Psoas muscle (tissue), 7 donors: ENCODE measurements at regions not wholly inside any gene's neighbourhood (a gene's known extent, or its start where the extent isn't known, plus 50 kb on each side); places are given as distances from the start of the nearest gene placed in this dataset.

Source experiments
- ATAC-seq, 4 donors: fragments of 200-7000 bp; cut with Tn5 transposase; one replicate each; pipeline ENCODE4 v1.9.1; 2020; ENCODE audit warnings: moderate library complexity in 3 of 4, mild to moderate bottlenecking in 2 of 4
- DNase-seq, 2 donors: peaks; one replicate each; pipeline ENCODE4 v3.0.0-alpha.2; 2020
- H3K27ac ChIP-seq: fragments of 200-600 bp; one replicate; pipeline ENCODE4 v1.8.0; 2022
- H3K27me3 ChIP-seq, 3 donors: fragments of 200-600 bp in 1 of 3; one replicate each; pipeline versions ENCODE4 v1.6.1 to v1.8.0; 2013 to 2022; ENCODE audit warnings: low read length in 2 of 3, mild to moderate bottlenecking in 2 of 3, moderate library complexity in 1 of 3; ENCODE audit not compliant: insufficient read depth in 3 of 3
- H3K36me3 ChIP-seq, 2 donors: fragments of 200-600 bp in 1 of 2; one replicate each; pipeline versions ENCODE4 v1.6.1 to v1.8.0; 2013 to 2022; ENCODE audit warnings: low read depth in 1 of 2, mild to moderate bottlenecking in 1 of 2, moderate library complexity in 1 of 2; ENCODE audit not compliant: insufficient read depth in 1 of 2
- H3K4me1 ChIP-seq: fragments of 200-600 bp; one replicate; pipeline ENCODE4 v1.8.0; 2022
- H3K4me3 ChIP-seq: fragments of 200-600 bp; one replicate; pipeline ENCODE4 v1.8.0; 2022; ENCODE audit warnings: mild to moderate bottlenecking
- H3K9me3 ChIP-seq: fragments of 200-600 bp; one replicate; pipeline ENCODE4 v1.8.0; 2022
- WGBS, 3 donors: extraction: QIAGEN DNeasy Blood & Tissue Kit; methylation state at CpG; one replicate each; pipeline versions ENCODE4 v1.1.6 to v1.1.7; 2013; 5-methylcytosine and 5-hydroxymethylcytosine counted together
- intact Hi-C, 2 donors: fragments of 100-400 bp; cut with DNase I; formaldehyde crosslinking; loops; one replicate each; pipeline versions ENCODE4 v1.11.0 to v1.14.2; 2022
- TF ChIP-seq, protein P1 (sequence below): fragments of 200-600 bp; IDR thresholded peaks from one replicate; pipeline ENCODE4 v1.8.0; 2022; ENCODE audit warnings: antibody characterized with exemption
- donor health status: healthy with polysubstance abuse.
- donor health status: DM: no; HTN: no; CAD: no; lungs with moderate emphysema.
- donor health status: Bipolar disorder and iron deficiency.
- donor health status: healthy.
- donor health status: DM: yes; HTN: yes; CAD: no.
- donor health status: DM: no; HTN: no; CAD: no.
- donor health status: DM: yes; HTN: yes; CAD: no.

DNA sequence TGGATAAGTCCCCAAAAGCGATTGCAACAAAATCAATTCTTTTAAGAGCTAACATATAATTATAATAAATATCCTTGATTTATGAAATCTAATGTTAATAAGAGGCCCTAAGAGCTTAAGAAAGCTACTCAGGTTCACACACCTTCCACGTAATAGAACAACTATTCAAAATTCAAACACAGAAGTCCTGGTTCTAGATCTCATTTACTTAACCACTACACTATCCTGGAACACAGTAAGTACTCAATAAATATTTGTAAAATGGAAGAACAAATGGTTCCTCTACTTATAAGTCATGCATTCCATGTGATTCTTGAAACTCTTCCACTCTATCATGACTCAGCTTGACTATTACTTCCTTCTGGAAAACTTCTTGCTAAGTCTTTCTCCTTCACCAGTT lies 268.2 kb downstream of the FAM181B start:
- H3K9me3 ChIP-seq, result no peaks in the 10 kb centered on the region
- no peaks in the 10 kb centered on the region for H3K36me3 ChIP-seq
- TF ChIP-seq, protein P1, sequence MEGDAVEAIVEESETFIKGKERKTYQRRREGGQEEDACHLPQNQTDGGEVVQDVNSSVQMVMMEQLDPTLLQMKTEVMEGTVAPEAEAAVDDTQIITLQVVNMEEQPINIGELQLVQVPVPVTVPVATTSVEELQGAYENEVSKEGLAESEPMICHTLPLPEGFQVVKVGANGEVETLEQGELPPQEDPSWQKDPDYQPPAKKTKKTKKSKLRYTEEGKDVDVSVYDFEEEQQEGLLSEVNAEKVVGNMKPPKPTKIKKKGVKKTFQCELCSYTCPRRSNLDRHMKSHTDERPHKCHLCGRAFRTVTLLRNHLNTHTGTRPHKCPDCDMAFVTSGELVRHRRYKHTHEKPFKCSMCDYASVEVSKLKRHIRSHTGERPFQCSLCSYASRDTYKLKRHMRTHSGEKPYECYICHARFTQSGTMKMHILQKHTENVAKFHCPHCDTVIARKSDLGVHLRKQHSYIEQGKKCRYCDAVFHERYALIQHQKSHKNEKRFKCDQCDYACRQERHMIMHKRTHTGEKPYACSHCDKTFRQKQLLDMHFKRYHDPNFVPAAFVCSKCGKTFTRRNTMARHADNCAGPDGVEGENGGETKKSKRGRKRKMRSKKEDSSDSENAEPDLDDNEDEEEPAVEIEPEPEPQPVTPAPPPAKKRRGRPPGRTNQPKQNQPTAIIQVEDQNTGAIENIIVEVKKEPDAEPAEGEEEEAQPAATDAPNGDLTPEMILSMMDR, result no peak
- no peak overlapping the region for H3K4me3 ChIP-seq
- intact Hi-C loops, result no loop called here
- no peak for ATAC-seq
- H3K27ac ChIP-seq, result no peak overlapping the region
- 84 to 93% (median 88%) methylated on average over 2 of the region's 2 CpGs for WGBS, 3 donors
- no peaks in the 10 kb centered on the region for H3K27me3 ChIP-seq
- H3K4me1 ChIP-seq, result no peaks in the 10 kb centered on the region
- DNase-seq, result no peak

DNA sequence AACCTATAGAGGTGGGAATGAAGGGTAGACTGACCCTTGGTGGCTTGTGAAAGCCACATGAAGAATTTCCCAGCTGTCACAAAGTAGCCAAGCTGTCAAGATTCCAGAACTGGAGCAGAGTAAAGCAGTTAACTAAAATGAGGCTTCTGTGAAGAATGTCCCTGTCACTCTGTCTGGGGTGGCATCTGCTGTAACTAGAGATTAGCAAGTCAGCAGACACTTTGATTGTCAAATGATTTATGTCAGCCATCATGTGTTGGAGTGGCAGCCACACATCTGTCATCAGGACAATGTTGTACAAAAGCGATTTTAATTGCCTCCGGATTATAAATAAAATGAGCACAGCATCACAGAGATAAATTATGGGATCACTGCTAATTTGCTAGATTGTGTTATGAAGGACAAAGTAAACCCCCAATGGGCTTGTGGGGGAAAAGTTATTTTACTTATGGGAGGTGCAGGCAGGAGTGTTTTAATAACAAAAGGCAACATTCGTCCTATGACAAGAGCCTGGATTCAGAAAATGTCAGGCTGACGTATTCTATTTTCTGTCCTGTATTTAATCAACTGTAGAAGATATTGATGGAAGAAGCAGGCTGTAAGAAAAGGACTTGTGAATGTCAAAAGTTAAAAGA lies 270.9 kb downstream of the FAM181B start:
- intact Hi-C loops, result no loop called here
- DNase-seq, result no peak
- WGBS, 3 donors, result 60 to 70% (median 64%) methylated on average over 4 of the region's 4 CpGs
- TF ChIP-seq, protein P1, result no peak
- no peaks in the 10 kb centered on the region for H3K9me3 ChIP-seq
- H3K4me1 ChIP-seq, result no peaks in the 10 kb centered on the region
- H3K36me3 ChIP-seq, result no peaks in the 10 kb centered on the region
- H3K27ac ChIP-seq, result no peak overlapping the region
- H3K4me3 ChIP-seq, result no peak overlapping the region
- no peak for ATAC-seq
- no peaks in the 10 kb centered on the region for H3K27me3 ChIP-seq

DNA sequence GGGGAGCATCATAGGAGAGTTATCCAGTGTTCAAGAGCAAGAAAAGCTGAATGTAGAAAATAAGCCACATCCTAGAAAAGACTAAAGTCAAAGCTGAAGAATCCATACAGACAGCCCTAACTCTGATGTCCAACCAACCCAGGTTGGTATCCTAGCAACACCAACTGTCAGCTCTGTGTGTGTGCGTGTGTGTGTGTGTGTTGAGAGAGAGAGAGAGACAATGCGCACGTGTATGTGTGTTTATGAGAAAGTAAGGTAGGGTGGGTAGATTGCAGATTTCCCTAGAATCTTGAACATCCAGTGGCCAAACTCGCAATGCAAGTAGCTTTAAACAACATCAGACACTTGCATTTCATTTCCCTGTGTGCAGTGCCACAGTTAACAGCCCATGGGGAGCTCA lies 274.9 kb downstream of the FAM181B start:
- ATAC-seq (no peak), DNase-seq (no peak)
- intact Hi-C loops, result no loop called here
- H3K9me3 ChIP-seq, result no peaks in the 10 kb centered on the region
- no peak overlapping the region for H3K4me3 ChIP-seq
- 23 to 42% (median 42%) methylated on average over 4 of the region's 4 CpGs for WGBS, 3 donors
- H3K36me3 ChIP-seq, result no peaks in the 10 kb centered on the region
- H3K4me1 ChIP-seq, result no peaks in the 10 kb centered on the region
- TF ChIP-seq, protein P1, result no peak
- no peak overlapping the region for H3K27ac ChIP-seq
- no peaks in the 10 kb centered on the region for H3K27me3 ChIP-seq

DNA sequence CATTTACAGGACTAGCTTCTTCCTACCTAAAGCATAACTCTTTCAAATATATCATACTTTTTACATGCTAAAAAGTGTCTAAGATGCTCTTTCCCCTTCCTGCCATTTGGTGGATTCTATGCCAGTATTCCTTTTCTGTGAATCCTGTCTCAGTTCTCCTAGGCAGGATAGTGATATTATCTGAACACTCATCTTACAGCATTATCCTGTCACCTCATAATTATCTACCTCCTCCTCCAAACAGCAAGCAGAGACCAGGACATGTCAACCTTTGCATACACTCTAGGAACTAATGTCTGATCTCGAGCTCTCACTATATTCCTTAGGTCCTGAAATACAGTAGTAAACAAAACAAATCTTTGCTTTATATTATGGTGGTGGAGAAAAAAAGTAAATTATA lies 275.5 kb downstream of the FAM181B start:
- Histone ChIP-seq H3K27ac (no peak overlapping the region), H3K27me3 (no peaks in the 10 kb centered on the region), H3K9me3 (no peaks in the 10 kb centered on the region), H3K36me3 (no peaks in the 10 kb centered on the region), H3K4me1 (no peaks in the 10 kb centered on the region), H3K4me3 (no peak overlapping the region)
- intact Hi-C loops, result no loop called here
- TF ChIP-seq, protein P1, result no peak
- WGBS, 3 donors, result 51 to 77% (median 55%) methylated on average over 1 of the region's 1 CpG
- DNase-seq (no peak), ATAC-seq (no peak)

DNA sequence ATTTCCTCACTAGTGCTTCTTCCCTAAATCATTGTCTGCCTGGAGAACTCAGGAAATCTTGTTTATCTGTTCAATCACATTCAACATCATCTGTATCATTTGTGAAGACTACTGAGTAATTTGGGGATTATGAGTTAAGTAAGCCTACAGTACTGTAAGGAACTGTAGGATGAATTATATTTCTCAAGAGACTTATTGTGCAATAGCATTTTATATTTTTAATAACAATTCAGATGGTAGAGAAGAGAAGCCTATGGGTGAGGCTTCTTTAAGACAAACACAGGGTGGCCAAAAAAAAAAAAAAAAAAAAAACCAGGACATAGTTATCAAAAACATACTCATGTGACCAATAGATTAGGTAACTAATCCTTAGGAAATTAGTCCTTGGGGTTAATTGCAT lies 282.7 kb downstream of the FAM181B start:
- DNase-seq, result no peak
- intact Hi-C loops, result no loop called here
- peaks cover 0 to 2% (median 0%) of the 10 kb centered on the region in 3 donors for H3K27me3 ChIP-seq
- no peaks in the 10 kb centered on the region for H3K9me3 ChIP-seq
- no peak for ATAC-seq
- H3K36me3 ChIP-seq, result no peaks in the 10 kb centered on the region
- TF ChIP-seq, protein P1, result no peak
- H3K4me1 ChIP-seq, result no peaks in the 10 kb centered on the region
- H3K4me3 ChIP-seq, result no peak overlapping the region
- no peak overlapping the region for H3K27ac ChIP-seq
